ENCODE measurements at regions not wholly inside any gene's neighbourhood (a gene's known extent, or its start where the extent isn't known, plus 50 kb on each side); places are given as distances from the start of the nearest gene placed in this dataset.
"Not testable (repeated sequence)": the region's sequence is repeated elsewhere in the genome, so short reads cannot be mapped to it uniquely, and the experiment has no call there.

GRCh38 chr9:2279138-2279537 lies 264.0 kb downstream of the SMARCA2 start:
- DNase-seq (ENCODE audit: low spot score) = not testable (repeated sequence)

- DNase-seq (ENCODE audit: low spot score) = peak; percentile 34
Measured at GRCh38 chr9:2281031-2281802, 266.1 kb downstream of the SMARCA2 start.

GRCh38 chr9:2281803-2282185 lies 266.6 kb downstream of the SMARCA2 start:
- DNase-seq (ENCODE audit: low spot score) = no peak

GRCh38 chr9:2284770-2285169 lies 269.6 kb downstream of the SMARCA2 start:
- DNase-seq (ENCODE audit: low spot score) = no peak

GRCh38 chr9:2285416-2286332 lies 270.5 kb downstream of the SMARCA2 start:
- no peak for DNase-seq (ENCODE audit: low spot score)

GRCh38 chr9:2286333-2286705 lies 271.2 kb downstream of the SMARCA2 start:
- no peak for DNase-seq (ENCODE audit: low spot score)

GRCh38 chr9:2286825-2287455 lies 271.8 kb downstream of the SMARCA2 start:
- no peak for DNase-seq (ENCODE audit: low spot score)

GRCh38 chr9:2288309-2288708 lies 273.2 kb downstream of the SMARCA2 start:
- DNase-seq (ENCODE audit: low spot score) = no peak

GRCh38 chr9:2289263-2289662 lies 274.1 kb downstream of the SMARCA2 start:
- peak; percentile 20 for DNase-seq (ENCODE audit: low spot score)

- no peak for DNase-seq (ENCODE audit: low spot score)
Measured at GRCh38 chr9:2290382-2290781, 275.2 kb downstream of the SMARCA2 start.

- DNase-seq (ENCODE audit: low spot score) = peak; percentile 51
Measured at GRCh38 chr9:2291980-2292704, 277.0 kb downstream of the SMARCA2 start.

- DNase-seq (ENCODE audit: low spot score) = no peak
Measured at GRCh38 chr9:2292733-2293132, 277.6 kb downstream of the SMARCA2 start.

GRCh38 chr9:2297771-2298170 lies 282.6 kb downstream of the SMARCA2 start:
- no peak for DNase-seq (ENCODE audit: low spot score)

- DNase-seq (ENCODE audit: low spot score) = no peak
Measured at GRCh38 chr9:2298217-2298616, 283.1 kb downstream of the SMARCA2 start.

- DNase-seq (ENCODE audit: low spot score) = no peak
Measured at GRCh38 chr9:2299156-2299842, 284.2 kb downstream of the SMARCA2 start.

GRCh38 chr9:2299843-2300205 lies 284.7 kb downstream of the SMARCA2 start:
- no peak for DNase-seq (ENCODE audit: low spot score)

- DNase-seq (ENCODE audit: low spot score) = no peak
Measured at GRCh38 chr9:2300325-2300724, 285.2 kb downstream of the SMARCA2 start.

- no peak for DNase-seq (ENCODE audit: low spot score)
Measured at GRCh38 chr9:2302606-2303005, 287.5 kb downstream of the SMARCA2 start.

GRCh38 chr9:2303056-2303455 lies 287.9 kb downstream of the SMARCA2 start:
- no peak for DNase-seq (ENCODE audit: low spot score)

GRCh38 chr9:2307480-2307879 lies 292.3 kb downstream of the SMARCA2 start:
- peak; percentile 77 for DNase-seq (ENCODE audit: low spot score)

GRCh38 chr9:2311920-2312319 lies 296.8 kb downstream of the SMARCA2 start:
- DNase-seq (ENCODE audit: low spot score) = no peak

GRCh38 chr9:2313512-2313911 lies 298.4 kb downstream of the SMARCA2 start:
- DNase-seq (ENCODE audit: low spot score) = no peak

Data from AG20443 (cell line).